K562 (cell line): ENCODE measurements at regions not wholly inside any gene's neighbourhood (a gene's known extent, or its start where the extent isn't known, plus 50 kb on each side); places are given as distances from the start of the nearest gene placed in this dataset.

ENCODE experiments used
- ATAC-seq: fragments of 200-7000 bp; cut with Tn5 transposase; 3 replicates; pipeline ENCODE4 v1.9.1; 2020; ENCODE audit warnings: moderate library complexity
- BruUV-seq: library from RNA; stranded (reverse); fragments of 400-500 nt; replicated peaks from 2 replicates; lab custom pipeline; 2021; lab: Mats Ljungman, UMichigan
- CTCF ChIA-PET: fragments of 300-600 bp; formaldehyde crosslinking; extraction: SDS; loops from one replicate; lab custom pipeline; 2021; ENCODE audit warnings: low intra/inter-chr PET ratio; lab: Yijun Ruan, JAX
- POLR2A ChIA-PET: fragments of 300-600, 350-650 bp; sonication (Branson Sonifier 250); formaldehyde crosslinking; extraction: SDS; loops from one replicate; lab custom pipeline; 2021; ENCODE audit warnings: antibody characterized with exemption, inconsistent platforms; lab: Yijun Ruan, JAX
- DNase-seq, 4 experiments: peaks; one replicate each; pipeline versions ENCODE4 v3.0.0 to v3.0.0-alpha.2; 2011 to 2018; ENCODE audit warnings: low spot score in 3 of 4, mixed read lengths in 3 of 4; ENCODE audit errors: extremely low read depth in 1 of 4
- FAIRE-seq: peaks from 2 replicates; lab custom pipeline; 2011; peaks lifted over from hg19 to GRCh38; lab: Jason Lieb, UNC
- H2AFZ ChIP-seq: 2 replicates; pipeline ENCODE4 v1.6.0; 2011; ENCODE audit warnings: low read depth, low read length, control low read depth, inconsistent platforms
- H3K27ac ChIP-seq: fragments of 200-600 bp; 3 replicates; pipeline ENCODE4 v1.8.0; 2011; ENCODE audit warnings: low read depth, mild to moderate bottlenecking, control low read depth, inconsistent platforms, low read length, moderate library complexity, mixed read lengths; ENCODE audit errors: extremely low read depth
- H3K27me3 ChIP-seq, 2 experiments: fragments of 300-600 bp in 1 of 2; 2 replicates in 1 of 2; 3 replicates in 1 of 2; pipeline versions ENCODE4 v1.6.0 to v1.8.0; 2011; ENCODE audit warnings: inconsistent platforms in 2 of 2, low read length in 2 of 2, mild to moderate bottlenecking in 1 of 2, mixed read lengths in 1 of 2, moderate library complexity in 1 of 2; ENCODE audit not compliant: control insufficient read depth in 2 of 2, insufficient read depth in 2 of 2
- H3K36me3 ChIP-seq: fragments of 300-600 bp; 3 replicates; pipeline ENCODE4 v1.8.0; 2011; ENCODE audit warnings: mild to moderate bottlenecking, low read length, inconsistent platforms; ENCODE audit not compliant: control insufficient read depth, insufficient read depth
- H3K4me1 ChIP-seq, 2 experiments: fragments of 200-600 bp in 1 of 2; replicated peaks in 1 of 2; 2 replicates in 1 of 2; 3 replicates in 1 of 2; pipeline versions ENCODE4 v1.5.1 to v1.8.0; 2011; ENCODE audit warnings: inconsistent platforms in 2 of 2, low read length in 2 of 2, mild to moderate bottlenecking in 1 of 2, mixed read lengths in 1 of 2, moderate library complexity in 1 of 2; ENCODE audit not compliant: control insufficient read depth in 2 of 2, insufficient read depth in 2 of 2
- H3K4me2 ChIP-seq: 2 replicates; pipeline ENCODE4 v1.6.1; 2011; ENCODE audit warnings: low read length, control low read depth, inconsistent platforms, mixed read lengths; ENCODE audit not compliant: insufficient read depth
- H3K4me3 ChIP-seq: fragments of 200-600 bp; sonication (generic), shearing (Covaris generic); 2 replicates; pipeline ENCODE4 v1.5.1; 2016; ENCODE audit warnings: control low read depth, inconsistent platforms
- H3K79me2 ChIP-seq: fragments of 200-600 bp; 3 replicates; pipeline ENCODE4 v1.8.0; 2011; ENCODE audit warnings: low read length, inconsistent platforms; ENCODE audit not compliant: control insufficient read depth, insufficient read depth
- H3K9ac ChIP-seq, 2 experiments: 2 replicates each; pipeline versions ENCODE4 v1.6.0 to v1.6.1; 2011; ENCODE audit warnings: low read depth in 2 of 2, low read length in 2 of 2, control low read depth in 1 of 2, inconsistent platforms in 1 of 2, mild to moderate bottlenecking in 1 of 2, mixed read lengths in 1 of 2; ENCODE audit not compliant: insufficient read depth in 1 of 2
- H3K9me1 ChIP-seq: one replicate; pipeline ENCODE4 v1.6.0; 2011; ENCODE audit warnings: inconsistent platforms, mild to moderate bottlenecking, low read length, moderate library complexity; ENCODE audit not compliant: control insufficient read depth, insufficient read depth
- H3K9me3 ChIP-seq: replicated peaks from 2 replicates; pipeline ENCODE4 v1.5.1; 2011; ENCODE audit warnings: low read depth, low read length, inconsistent platforms; ENCODE audit not compliant: control insufficient read depth, insufficient read depth
- H4K20me1 ChIP-seq: replicated peaks from 2 replicates; pipeline ENCODE4 v1.6.1; 2011; ENCODE audit warnings: low read length, inconsistent platforms, mixed read lengths; ENCODE audit not compliant: control insufficient read depth, insufficient read depth
- FOXK1 ChIP-seq: sonication (generic); formaldehyde crosslinking; IDR thresholded peaks from 2 replicates; pipeline ENCODE4 v1.8.0; 2022; ENCODE audit warnings: missing genetic modification reagents, mild to moderate bottlenecking, borderline replicate concordance
- GABPA ChIP-seq: fragments of 200-800 bp; sonication (Bioruptor generic); conservative IDR thresholded peaks from 2 replicates; pipeline ENCODE4 v1.6.1; 2016; ENCODE audit warnings: low read depth, missing genetic modification characterization, missing compliant biosample characterization
- IRF1 ChIP-seq: sonication (generic); formaldehyde crosslinking; IDR thresholded peaks from 2 replicates; pipeline ENCODE4 v1.8.0; 2022; ENCODE audit warnings: missing genetic modification reagents, mild to moderate bottlenecking, borderline replicate concordance
- KHSRP ChIP-seq: fragments of 450-650 bp; IDR thresholded peaks from 2 replicates; pipeline ENCODE4 v1.6.1; 2017
- MBD2 ChIP-seq: sonication (generic); IDR thresholded peaks from 2 replicates; pipeline ENCODE4 v1.6.1; 2016; ENCODE audit warnings: low read depth, borderline replicate concordance
- NONO ChIP-seq, 2 experiments: fragments of 200-400 bp in 1 of 2; fragments of 450-650 bp in 1 of 2; formaldehyde crosslinking in 1 of 2; IDR thresholded peaks; 2 replicates each; pipeline ENCODE4 v1.6.1; 2017; ENCODE audit warnings: low read depth in 2 of 2, mild to moderate bottlenecking in 2 of 2, moderate library complexity in 2 of 2, low read length in 1 of 2
- POU5F1 ChIP-seq: fragments of 150-350 bp; IDR thresholded peaks from 2 replicates; pipeline ENCODE4 v1.6.1; 2014; ENCODE audit warnings: borderline replicate concordance, low read length, low read depth, mild to moderate bottlenecking; ENCODE audit not compliant: partially characterized antibody
- TFE3 ChIP-seq: fragments of 450-650 bp; formaldehyde crosslinking; IDR thresholded peaks from 2 replicates; pipeline ENCODE4 v1.4.0; 2020; ENCODE audit warnings: mild to moderate bottlenecking, mixed read lengths
- TRIM25 ChIP-seq: fragments of 450-650 bp; IDR thresholded peaks from 2 replicates; pipeline ENCODE4 v1.7.0; 2016; ENCODE audit warnings: borderline replicate concordance
- ZBTB17 ChIP-seq: fragments of 450-650 bp; formaldehyde crosslinking; IDR thresholded peaks from 2 replicates; pipeline ENCODE4 v1.4.0; 2020; ENCODE audit warnings: mild to moderate bottlenecking
- ZNF239 ChIP-seq: fragments of 250-450 bp; sonication (Bioruptor Pico); IDR thresholded peaks from 2 replicates; pipeline ENCODE4 v1.4.0; 2020; ENCODE audit warnings: mild to moderate bottlenecking
- ZNF282 ChIP-seq: sonication (generic); formaldehyde crosslinking; IDR thresholded peaks from 2 replicates; pipeline ENCODE4 v1.8.1; 2023; ENCODE audit warnings: missing genetic modification reagents
- ZNF696 ChIP-seq: fragments of 250-450 bp; sonication (Bioruptor Pico); conservative IDR thresholded peaks from 2 replicates; pipeline ENCODE4 v1.4.0; 2020; ENCODE audit warnings: mild to moderate bottlenecking, moderate library complexity
- WGBS: fragments of 100-300 bp; shearing (Covaris generic); methylation state at CpG from one replicate; pipeline ENCODE4 v1.1.6; 2016; ENCODE audit warnings: low coverage, mixed read lengths; ENCODE audit not compliant: insufficient coverage; ENCODE audit errors: missing lambda C conversion rate; 5-methylcytosine and 5-hydroxymethylcytosine counted together
- in situ Hi-C: fragments of 300-500 bp; cut with MboI; formaldehyde crosslinking; loops from 4 replicates; pipeline ENCODE4 v1.15.0; 2018; ENCODE audit warnings: inconsistent platforms, mixed read lengths
- intact Hi-C: fragments of 100-400 bp; cut with micrococcal nuclease; formaldehyde crosslinking; loops from 2 replicates; pipeline ENCODE4 v1.14.2; 2022

GRCh38 chr4:134072137-134072536, 129.5 kb downstream of the PABPC4L start:
- H3K4me2 ChIP-seq: no peak overlapping the region
- H2AFZ ChIP-seq: no peak overlapping the region
- intact Hi-C loops: no loop called here
- FAIRE-seq: no peak
- no peaks in the 10 kb centered on the region for H3K36me3 ChIP-seq
- no peaks in the 10 kb centered on the region for H4K20me1 ChIP-seq
- no peaks in the 10 kb centered on the region for H3K4me1 ChIP-seq
- H3K9me3 ChIP-seq: no peaks in the 10 kb centered on the region; the same call in 1 of the 2 replicates
- no peak overlapping the region for H3K9ac ChIP-seq
- DNase-seq: no peak
- no peak for ATAC-seq
- H3K4me3 ChIP-seq: no peak overlapping the region
- peak; percentile 22; the same call in 1 of the 2 replicates for TF ChIP-seq TFE3 (CRISPR knock-in tag)
- no peak for TF ChIP-seq KHSRP
- no peaks in the 10 kb centered on the region for H3K79me2 ChIP-seq
- CTCF ChIA-PET: no interaction called here
- BruUV-seq: no TSS peak
- no peaks in the 10 kb centered on the region for H3K9me1 ChIP-seq
- POLR2A ChIA-PET: no interaction called here
- no peak overlapping the region for H3K27ac ChIP-seq
- no peaks in the 10 kb centered on the region for H3K27me3 ChIP-seq
- in situ Hi-C loops: no loop called here

GRCh38 chr4:134070174-134070573, 131.4 kb downstream of the PABPC4L start:
- WGBS: 10% methylated on average over 6 of the region's 6 CpGs
- TF ChIP-seq MBD2 (no peak), ZNF282 (CRISPR knock-in tag) (no peak), ZBTB17 (CRISPR knock-in tag) (no peak), GABPA (tag) (no peak), IRF1 (CRISPR knock-in tag) (no peak), NONO (IDR thresholded peaks at IDR 0.05; ENCODE audit: low read depth in 2 of 2, low read length in 1 of 2) (no peak), FOXK1 (no peak), ZNF696 (CRISPR knock-in tag) (no peak), POU5F1 (no peak), ZNF239 (no peak), TRIM25 (no peak)

More at GRCh38 chr4:134070174-134070573, 131.4 kb downstream of the PABPC4L start:
- ChIA-PET CTCF (no interaction called here), POLR2A (no interaction called here)
- Histone ChIP-seq H4K20me1 (no peaks in the 10 kb centered on the region), H3K4me1 (no peaks in the 10 kb centered on the region), H3K9me1 (no peaks in the 10 kb centered on the region), H3K4me3 (no peak overlapping the region), H3K27me3 (no peaks in the 10 kb centered on the region), H3K9ac (no peak overlapping the region), H3K36me3 (no peaks in the 10 kb centered on the region), H3K79me2 (no peaks in the 10 kb centered on the region), H3K4me2 (no peak overlapping the region), H3K9me3 (no peaks in the 10 kb centered on the region; the same call in 1 of the 2 replicates), H3K27ac (no peak overlapping the region), H2AFZ (no peak overlapping the region)
- intact Hi-C loops: no loop called here
- ATAC-seq: no peak
- no peak for FAIRE-seq
- no TSS peak for BruUV-seq
- in situ Hi-C loops: no loop called here
- DNase-seq: no peak
